ENCODE measurements at regions not wholly inside any gene's neighbourhood (a gene's known extent, or its start where the extent isn't known, plus 50 kb on each side); places are given as distances from the start of the nearest gene placed in this dataset.

GRCh38 chr1:67632811-67633655, 52.0 kb upstream of the GADD45A start:
- Mint-ChIP-seq H3K27ac (ENCODE audit: low read depth, unreplicated experiment) (no peak overlapping the region), H3K4me3 (ENCODE audit: unreplicated experiment) (no peak overlapping the region), H3K9me3 (ENCODE audit: unreplicated experiment) (peaks cover 8% of the 10 kb centered on the region), H3K36me3 (ENCODE audit: insufficient read depth, unreplicated experiment) (peaks cover 4% of the 10 kb centered on the region), H3K4me1 (ENCODE audit: insufficient read depth, unreplicated experiment) (peaks cover 29% of the 10 kb centered on the region), H3K27me3 (ENCODE audit: insufficient read depth, unreplicated experiment) (no peaks in the 10 kb centered on the region)
- intact Hi-C loops (cut with micrococcal nuclease), result no loop called here
- no TSS peak for BruUV-seq (replicated peaks)
- CTCF ChIA-PET, result interaction anchor here (0.8 to 2.6 kb wide), 2 partner anchors 71 to 127 kb away, joined by 3 to 12 read pairs; no protein-coding TSS in a partner anchor
- DNase-seq (ENCODE audit: unreplicated experiment), result no peak
- POLR2A ChIA-PET, result interaction anchor here (0.6 to 3.8 kb wide), 4 partner anchors 14 to 63 kb away, joined by 3 to 18 read pairs (median 3); partner anchors contain the start of gene GADD45A
- TF ChIP-seq CTCF (IDR thresholded peaks at IDR 0.05; ENCODE audit: unreplicated experiment), result no peak

GRCh38 chr1:67634396-67634935, 50.5 kb upstream of the GADD45A start:
- ChIA-PET POLR2A (interaction anchor here (0.6 to 1.3 kb wide), 5 partner anchors 12 to 587 kb away, joined by 3 to 8 read pairs (median 4); partner anchors contain the start of gene GADD45A), CTCF (no interaction called here)
- BruUV-seq (replicated peaks), result no TSS peak
- Mint-ChIP-seq H3K4me1 (ENCODE audit: insufficient read depth, unreplicated experiment) (peaks cover 29% of the 10 kb centered on the region), H3K9me3 (ENCODE audit: unreplicated experiment) (no peaks in the 10 kb centered on the region), H3K27me3 (ENCODE audit: insufficient read depth, unreplicated experiment) (no peaks in the 10 kb centered on the region), H3K4me3 (ENCODE audit: unreplicated experiment) (no peak overlapping the region), H3K36me3 (ENCODE audit: insufficient read depth, unreplicated experiment) (no peaks in the 10 kb centered on the region), H3K27ac (ENCODE audit: low read depth, unreplicated experiment) (no peak overlapping the region)
- no peak for DNase-seq (ENCODE audit: unreplicated experiment)
- intact Hi-C loops (cut with micrococcal nuclease), result no loop called here
- TF ChIP-seq CTCF (IDR thresholded peaks at IDR 0.05; ENCODE audit: unreplicated experiment), result no peak

- no peak for TF ChIP-seq CTCF (IDR thresholded peaks at IDR 0.05; ENCODE audit: unreplicated experiment)
- peaks cover 24% of the 10 kb centered on the region for H3K4me1 Mint-ChIP-seq (ENCODE audit: insufficient read depth, unreplicated experiment)
- H3K9me3 Mint-ChIP-seq (ENCODE audit: unreplicated experiment), result no peaks in the 10 kb centered on the region
- no peak for DNase-seq (ENCODE audit: unreplicated experiment)
- H3K4me3 Mint-ChIP-seq (ENCODE audit: unreplicated experiment), result no peak overlapping the region
- no peak overlapping the region for H3K27ac Mint-ChIP-seq (ENCODE audit: low read depth, unreplicated experiment)
- ChIA-PET POLR2A (interaction anchor here (0.6 to 1.3 kb wide), 8 partner anchors 13 to 586 kb away, joined by 3 to 8 read pairs (median 4); partner anchors contain the start of gene GADD45A), CTCF (interaction anchor here (0.6 to 0.9 kb wide), 2 partner anchors 75 to 130 kb away, joined by 3 to 6 read pairs; no protein-coding TSS in a partner anchor)
- intact Hi-C loops (cut with micrococcal nuclease), result no loop called here
- H3K36me3 Mint-ChIP-seq (ENCODE audit: insufficient read depth, unreplicated experiment), result no peaks in the 10 kb centered on the region
- no TSS peak for BruUV-seq (replicated peaks)
- H3K27me3 Mint-ChIP-seq (ENCODE audit: insufficient read depth, unreplicated experiment), result no peaks in the 10 kb centered on the region
These were observed 49.8 kb upstream of the GADD45A start for GRCh38 chr1:67635055-67635809.

All from MCF 10A (cell line).